Neuron (in vitro differentiated cells): ENCODE measurements at regions not wholly inside any gene's neighbourhood (a gene's known extent, or its start where the extent isn't known, plus 50 kb on each side); places are given as distances from the start of the nearest gene placed in this dataset.
"Not testable (repeated sequence)": the region's sequence is repeated elsewhere in the genome, so short reads cannot be mapped to it uniquely, and the experiment has no call there.

Experiments
- H2AFZ ChIP-seq: one replicate; pipeline ENCODE4 v1.6.1; 2013; ENCODE audit warnings: low read depth, mild to moderate bottlenecking, inconsistent platforms, low read length, moderate library complexity
- H3K27me3 ChIP-seq: one replicate; pipeline ENCODE4 v1.6.1; 2013; ENCODE audit warnings: low read length; ENCODE audit not compliant: insufficient read depth
- H3K36me3 ChIP-seq: one replicate; pipeline ENCODE4 v1.6.1; 2013; ENCODE audit warnings: low read length; ENCODE audit not compliant: insufficient read depth
- H3K4me1 ChIP-seq: one replicate; pipeline ENCODE4 v1.6.1; 2013; ENCODE audit warnings: low read length; ENCODE audit not compliant: insufficient read depth
- H3K4me3 ChIP-seq: 2 replicates; pipeline ENCODE4 v1.5.1; 2013; ENCODE audit warnings: mild to moderate bottlenecking, low read length, moderate library complexity
- H3K9me3 ChIP-seq: one replicate; pipeline ENCODE4 v1.6.1; 2013; ENCODE audit warnings: low read length

GRCh38 chr12:124144531-124145194 is 150.2 kb upstream of the RFLNA start:
- H2AFZ ChIP-seq = no peak overlapping the region
- no peaks in the 10 kb centered on the region for H3K27me3 ChIP-seq
- no peak overlapping the region for H3K4me3 ChIP-seq
- H3K36me3 ChIP-seq = no peaks in the 10 kb centered on the region
- peaks cover 17% of the 10 kb centered on the region for H3K4me1 ChIP-seq
- H3K9me3 ChIP-seq = peaks cover 11% of the 10 kb centered on the region

GRCh38 chr12:124147027-124147426 is 147.9 kb upstream of the RFLNA start:
- Histone ChIP-seq H3K4me1 (no peaks in the 10 kb centered on the region), H3K27me3 (no peaks in the 10 kb centered on the region), H3K9me3 (peaks cover 17% of the 10 kb centered on the region), H2AFZ (no peak overlapping the region), H3K36me3 (no peaks in the 10 kb centered on the region), H3K4me3 (no peak overlapping the region)

- Histone ChIP-seq H3K4me3 (no peak overlapping the region), H3K36me3 (no peaks in the 10 kb centered on the region), H3K27me3 (no peaks in the 10 kb centered on the region), H3K9me3 (peaks cover 13% of the 10 kb centered on the region), H3K4me1 (no peaks in the 10 kb centered on the region), H2AFZ (no peak overlapping the region)
Measured at GRCh38 chr12:124147575-124147974, 147.3 kb upstream of the RFLNA start.

- Histone ChIP-seq H2AFZ (no peak overlapping the region), H3K27me3 (no peaks in the 10 kb centered on the region), H3K4me3 (no peak overlapping the region), H3K36me3 (no peaks in the 10 kb centered on the region), H3K4me1 (no peaks in the 10 kb centered on the region), H3K9me3 (peaks cover 10% of the 10 kb centered on the region)
Measured at GRCh38 chr12:124148481-124149273, 146.2 kb upstream of the RFLNA start.

- no peak overlapping the region for H2AFZ ChIP-seq
- H3K4me1 ChIP-seq = no peaks in the 10 kb centered on the region
- no peak overlapping the region for H3K4me3 ChIP-seq
- H3K27me3 ChIP-seq = no peaks in the 10 kb centered on the region
- H3K9me3 ChIP-seq = peaks cover 10% of the 10 kb centered on the region
- H3K36me3 ChIP-seq = no peaks in the 10 kb centered on the region
Measured at GRCh38 chr12:124149287-124149686, 145.6 kb upstream of the RFLNA start.

- no peaks in the 10 kb centered on the region for H3K27me3 ChIP-seq
- no peak overlapping the region for H2AFZ ChIP-seq
- H3K36me3 ChIP-seq = no peaks in the 10 kb centered on the region
- no peaks in the 10 kb centered on the region for H3K4me1 ChIP-seq
- H3K4me3 ChIP-seq = no peak overlapping the region
- H3K9me3 ChIP-seq = peaks cover 10% of the 10 kb centered on the region
Measured at GRCh38 chr12:124150168-124150567, 144.7 kb upstream of the RFLNA start.

- Histone ChIP-seq H3K9me3 (peaks cover 10% of the 10 kb centered on the region), H3K36me3 (no peaks in the 10 kb centered on the region), H2AFZ (no peak overlapping the region), H3K4me1 (no peaks in the 10 kb centered on the region), H3K27me3 (no peaks in the 10 kb centered on the region), H3K4me3 (no peak overlapping the region)
Measured at GRCh38 chr12:124151583-124151982, 143.3 kb upstream of the RFLNA start.

- Histone ChIP-seq H3K36me3 (no peaks in the 10 kb centered on the region), H3K9me3 (peaks cover 10% of the 10 kb centered on the region), H2AFZ (no peak overlapping the region), H3K27me3 (no peaks in the 10 kb centered on the region), H3K4me3 (no peak overlapping the region), H3K4me1 (no peaks in the 10 kb centered on the region)
Measured at GRCh38 chr12:124152731-124153130, 142.2 kb upstream of the RFLNA start.

- no peak overlapping the region for H3K4me3 ChIP-seq
- no peak overlapping the region for H2AFZ ChIP-seq
- no peaks in the 10 kb centered on the region for H3K27me3 ChIP-seq
- no peaks in the 10 kb centered on the region for H3K4me1 ChIP-seq
- peaks cover 10% of the 10 kb centered on the region for H3K9me3 ChIP-seq
- H3K36me3 ChIP-seq = no peaks in the 10 kb centered on the region
Measured at GRCh38 chr12:124153392-124153791, 141.5 kb upstream of the RFLNA start.

GRCh38 chr12:124157406-124157805 is 137.5 kb upstream of the RFLNA start:
- no peak overlapping the region for H3K4me3 ChIP-seq
- no peak overlapping the region for H2AFZ ChIP-seq
- no peaks in the 10 kb centered on the region for H3K27me3 ChIP-seq
- H3K9me3 ChIP-seq = no peaks in the 10 kb centered on the region
- no peaks in the 10 kb centered on the region for H3K36me3 ChIP-seq
- H3K4me1 ChIP-seq = no peaks in the 10 kb centered on the region

GRCh38 chr12:124159655-124160054 is 135.2 kb upstream of the RFLNA start:
- Histone ChIP-seq H3K4me1 (no peaks in the 10 kb centered on the region), H3K36me3 (no peaks in the 10 kb centered on the region), H3K4me3 (no peak overlapping the region), H2AFZ (no peak overlapping the region), H3K9me3 (peaks cover 2% of the 10 kb centered on the region), H3K27me3 (no peaks in the 10 kb centered on the region)

GRCh38 chr12:124160097-124160756 is 134.7 kb upstream of the RFLNA start:
- no peaks in the 10 kb centered on the region for H3K4me1 ChIP-seq
- no peak overlapping the region for H2AFZ ChIP-seq
- H3K27me3 ChIP-seq = no peaks in the 10 kb centered on the region
- H3K9me3 ChIP-seq = peaks cover 2% of the 10 kb centered on the region
- no peaks in the 10 kb centered on the region for H3K36me3 ChIP-seq
- H3K4me3 ChIP-seq = no peak overlapping the region

GRCh38 chr12:124161402-124161801 is 133.5 kb upstream of the RFLNA start:
- H3K27me3 ChIP-seq, H3K36me3 ChIP-seq, H2AFZ ChIP-seq, H3K4me3 ChIP-seq, H3K9me3 ChIP-seq, H3K4me1 ChIP-seq: not testable (repeated sequence)
